HUDEP-2 (cell line): ENCODE measurements at regions not wholly inside any gene's neighbourhood (a gene's known extent, or its start where the extent isn't known, plus 50 kb on each side); places are given as distances from the start of the nearest gene placed in this dataset.
"Not testable (repeated sequence)": the region's sequence is repeated elsewhere in the genome, so short reads cannot be mapped to it uniquely, and the experiment has no call there.

Experiments
- DNase-seq, 76 experiments: peaks; one replicate each; lab custom pipeline; 2025; ENCODE audit not compliant: unreplicated experiment in 76 of 76; lab: John Stamatoyannopoulos, UW

- DNase-seq, result no peak
Measured at GRCh38 chr3:26050776-26051175, 260.9 kb downstream of the OXSM start.

- DNase-seq, result no peak
Measured at GRCh38 chr3:26058901-26059321, 269.0 kb downstream of the OXSM start.

GRCh38 chr3:26061947-26062346 is 272.1 kb downstream of the OXSM start:
- DNase-seq, result no peak

GRCh38 chr3:26064297-26064696 is 274.4 kb downstream of the OXSM start:
- no peak for DNase-seq

GRCh38 chr3:26068890-26069289 is 279.0 kb downstream of the OXSM start:
- DNase-seq, result no peak

- no peak for DNase-seq
Measured at GRCh38 chr3:26070854-26071253, 281.0 kb downstream of the OXSM start.

GRCh38 chr3:26074080-26074479 is 284.2 kb downstream of the OXSM start:
- no peak for DNase-seq

GRCh38 chr3:26078539-26078938 is 288.6 kb downstream of the OXSM start:
- no peak for DNase-seq

GRCh38 chr3:26081166-26081565 is 291.3 kb downstream of the OXSM start:
- DNase-seq, result no peak

- DNase-seq, result no peak
Measured at GRCh38 chr3:26081806-26082205, 291.9 kb downstream of the OXSM start.

- no peak for DNase-seq
Measured at GRCh38 chr3:26082911-26083310, 293.0 kb downstream of the OXSM start.

- DNase-seq, result no peak
Measured at GRCh38 chr3:26084629-26085028, 294.7 kb downstream of the OXSM start.

- no peak for DNase-seq
Measured at GRCh38 chr3:26087751-26088150, 297.9 kb downstream of the OXSM start.

GRCh38 chr3:26089249-26089648 is 299.4 kb downstream of the OXSM start:
- no peak for DNase-seq

- no peak for DNase-seq
Measured at GRCh38 chr3:26090589-26090988, 300.7 kb downstream of the OXSM start.

GRCh38 chr3:26091096-26091495 is 301.2 kb downstream of the OXSM start:
- no peak for DNase-seq

- no peak for DNase-seq
Measured at GRCh38 chr3:26091626-26092025, 301.7 kb downstream of the OXSM start.

- not testable (repeated sequence) for DNase-seq
Measured at GRCh38 chr3:26097111-26097510, 307.2 kb downstream of the OXSM start.

- no peak for DNase-seq
Measured at GRCh38 chr3:26099692-26100091, 309.8 kb downstream of the OXSM start.

GRCh38 chr3:26100176-26100575 is 310.3 kb downstream of the OXSM start:
- no peak for DNase-seq

GRCh38 chr3:26102376-26102775 is 312.5 kb downstream of the OXSM start:
- DNase-seq, result no peak

- DNase-seq, result no peak
Measured at GRCh38 chr3:26104851-26105251, 315.0 kb downstream of the OXSM start.

GRCh38 chr3:26105261-26105660 is 315.4 kb downstream of the OXSM start:
- no peak for DNase-seq

GRCh38 chr3:26106228-26106627 is 316.3 kb downstream of the OXSM start:
- no peak for DNase-seq
